HL-60 (cell line): ENCODE measurements at regions not wholly inside any gene's neighbourhood (a gene's known extent, or its start where the extent isn't known, plus 50 kb on each side); places are given as distances from the start of the nearest gene placed in this dataset.

ENCODE experiments used
- GABPA ChIP-seq: IDR thresholded peaks from 2 replicates; pipeline ENCODE4 v1.6.1; 2012; ENCODE audit warnings: low read depth
- POLR2AphosphoS5 ChIP-seq: IDR thresholded peaks from 2 replicates; pipeline ENCODE4 v1.6.1; 2012; ENCODE audit warnings: low read depth
- SPI1 ChIP-seq: IDR thresholded peaks from 2 replicates; pipeline ENCODE4 v1.6.1; 2012; ENCODE audit warnings: low read depth, mild to moderate bottlenecking, borderline replicate concordance
- TF ChIP-seq, protein P1 (sequence below): IDR thresholded peaks from one replicate; pipeline ENCODE4 v1.5.1; 2011; ENCODE audit warnings: low read length, control low read depth, inconsistent platforms; ENCODE audit not compliant: insufficient read depth
- TF ChIP-seq, protein P2 (sequence below): IDR thresholded peaks from 2 replicates; pipeline ENCODE4 v1.6.1; 2012; ENCODE audit warnings: low read depth; ENCODE audit not compliant: insufficient replicate concordance

DNA sequence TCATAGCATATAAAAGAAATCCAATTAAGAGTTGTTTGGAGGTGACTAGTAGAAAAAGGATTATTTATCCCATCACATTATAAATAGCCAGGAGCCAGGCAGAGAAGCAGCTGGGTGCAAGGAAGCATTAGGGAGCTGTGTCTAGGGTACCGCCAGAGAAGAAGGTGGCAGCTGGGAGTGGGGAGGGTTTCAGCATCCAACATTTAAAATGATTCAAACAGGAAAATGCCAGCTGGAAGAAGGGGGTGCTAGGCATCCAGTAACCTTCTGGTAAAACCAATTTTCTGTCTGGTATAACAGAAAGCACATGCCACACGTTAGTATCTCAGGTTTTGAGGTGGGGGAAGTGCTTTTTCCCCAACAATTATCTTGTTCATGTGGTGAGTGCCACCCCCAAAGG, 452.4 kb downstream of the ZEB2 start:
- TF ChIP-seq, protein P1, sequence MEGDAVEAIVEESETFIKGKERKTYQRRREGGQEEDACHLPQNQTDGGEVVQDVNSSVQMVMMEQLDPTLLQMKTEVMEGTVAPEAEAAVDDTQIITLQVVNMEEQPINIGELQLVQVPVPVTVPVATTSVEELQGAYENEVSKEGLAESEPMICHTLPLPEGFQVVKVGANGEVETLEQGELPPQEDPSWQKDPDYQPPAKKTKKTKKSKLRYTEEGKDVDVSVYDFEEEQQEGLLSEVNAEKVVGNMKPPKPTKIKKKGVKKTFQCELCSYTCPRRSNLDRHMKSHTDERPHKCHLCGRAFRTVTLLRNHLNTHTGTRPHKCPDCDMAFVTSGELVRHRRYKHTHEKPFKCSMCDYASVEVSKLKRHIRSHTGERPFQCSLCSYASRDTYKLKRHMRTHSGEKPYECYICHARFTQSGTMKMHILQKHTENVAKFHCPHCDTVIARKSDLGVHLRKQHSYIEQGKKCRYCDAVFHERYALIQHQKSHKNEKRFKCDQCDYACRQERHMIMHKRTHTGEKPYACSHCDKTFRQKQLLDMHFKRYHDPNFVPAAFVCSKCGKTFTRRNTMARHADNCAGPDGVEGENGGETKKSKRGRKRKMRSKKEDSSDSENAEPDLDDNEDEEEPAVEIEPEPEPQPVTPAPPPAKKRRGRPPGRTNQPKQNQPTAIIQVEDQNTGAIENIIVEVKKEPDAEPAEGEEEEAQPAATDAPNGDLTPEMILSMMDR: no peak
- TF ChIP-seq, protein P2, sequence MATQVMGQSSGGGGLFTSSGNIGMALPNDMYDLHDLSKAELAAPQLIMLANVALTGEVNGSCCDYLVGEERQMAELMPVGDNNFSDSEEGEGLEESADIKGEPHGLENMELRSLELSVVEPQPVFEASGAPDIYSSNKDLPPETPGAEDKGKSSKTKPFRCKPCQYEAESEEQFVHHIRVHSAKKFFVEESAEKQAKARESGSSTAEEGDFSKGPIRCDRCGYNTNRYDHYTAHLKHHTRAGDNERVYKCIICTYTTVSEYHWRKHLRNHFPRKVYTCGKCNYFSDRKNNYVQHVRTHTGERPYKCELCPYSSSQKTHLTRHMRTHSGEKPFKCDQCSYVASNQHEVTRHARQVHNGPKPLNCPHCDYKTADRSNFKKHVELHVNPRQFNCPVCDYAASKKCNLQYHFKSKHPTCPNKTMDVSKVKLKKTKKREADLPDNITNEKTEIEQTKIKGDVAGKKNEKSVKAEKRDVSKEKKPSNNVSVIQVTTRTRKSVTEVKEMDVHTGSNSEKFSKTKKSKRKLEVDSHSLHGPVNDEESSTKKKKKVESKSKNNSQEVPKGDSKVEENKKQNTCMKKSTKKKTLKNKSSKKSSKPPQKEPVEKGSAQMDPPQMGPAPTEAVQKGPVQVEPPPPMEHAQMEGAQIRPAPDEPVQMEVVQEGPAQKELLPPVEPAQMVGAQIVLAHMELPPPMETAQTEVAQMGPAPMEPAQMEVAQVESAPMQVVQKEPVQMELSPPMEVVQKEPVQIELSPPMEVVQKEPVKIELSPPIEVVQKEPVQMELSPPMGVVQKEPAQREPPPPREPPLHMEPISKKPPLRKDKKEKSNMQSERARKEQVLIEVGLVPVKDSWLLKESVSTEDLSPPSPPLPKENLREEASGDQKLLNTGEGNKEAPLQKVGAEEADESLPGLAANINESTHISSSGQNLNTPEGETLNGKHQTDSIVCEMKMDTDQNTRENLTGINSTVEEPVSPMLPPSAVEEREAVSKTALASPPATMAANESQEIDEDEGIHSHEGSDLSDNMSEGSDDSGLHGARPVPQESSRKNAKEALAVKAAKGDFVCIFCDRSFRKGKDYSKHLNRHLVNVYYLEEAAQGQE: no peak
- TF ChIP-seq SPI1: no peak
- TF ChIP-seq GABPA: no peak
- TF ChIP-seq POLR2AphosphoS5: no peak
